C1 segment of cervical spinal cord (tissue), 14 donors: ENCODE measurements at regions not wholly inside any gene's neighbourhood (a gene's known extent, or its start where the extent isn't known, plus 50 kb on each side); places are given as distances from the start of the nearest gene placed in this dataset.
A peak's percentile ranks its signal among the peaks of the same experiment; 100 is the strongest.

Source experiments
- DNase-seq, 14 donors: peaks; one replicate each; lab custom pipeline; 2025; lab: John Stamatoyannopoulos, UW

DNA sequence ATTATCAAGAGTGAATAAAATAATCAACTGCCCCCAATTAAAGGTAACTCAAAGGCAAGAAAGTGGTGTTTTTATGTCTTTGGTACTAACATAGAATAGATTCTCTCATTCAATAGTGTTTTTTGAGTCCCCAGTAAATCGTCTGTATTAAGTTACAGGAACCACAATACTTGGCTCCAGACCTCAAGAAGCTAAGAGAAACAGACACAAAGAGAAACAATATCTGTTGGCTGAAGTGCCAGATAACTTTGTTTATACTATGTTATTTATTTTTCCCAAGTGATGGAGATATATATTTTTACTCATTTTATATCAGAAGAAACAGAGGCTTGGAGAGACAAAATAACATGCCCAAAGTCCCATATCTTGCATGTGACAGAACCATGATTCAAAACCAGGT, 201.7 kb upstream of the HNRNPA3 start:
- no peak for DNase-seq

DNA sequence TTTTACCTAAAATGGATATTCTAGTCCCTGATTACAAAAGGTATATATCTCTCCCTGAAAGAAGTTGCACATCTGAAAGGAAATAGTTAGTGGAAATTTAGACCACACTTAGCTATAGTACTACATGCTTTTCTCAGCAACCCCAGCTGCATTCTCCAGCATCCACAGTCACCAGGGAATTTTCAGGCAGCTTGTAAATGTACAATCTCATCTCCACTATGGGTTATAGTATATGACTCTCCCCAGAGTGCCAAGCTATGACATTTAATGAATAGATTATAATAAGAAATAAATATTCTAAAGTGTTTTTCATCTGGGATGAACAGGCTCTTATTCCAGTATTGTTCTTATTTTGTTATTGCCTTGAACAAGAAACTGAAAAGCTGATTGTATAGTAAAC, 197.6 kb upstream of the HNRNPA3 start:
- no peak for DNase-seq

DNA sequence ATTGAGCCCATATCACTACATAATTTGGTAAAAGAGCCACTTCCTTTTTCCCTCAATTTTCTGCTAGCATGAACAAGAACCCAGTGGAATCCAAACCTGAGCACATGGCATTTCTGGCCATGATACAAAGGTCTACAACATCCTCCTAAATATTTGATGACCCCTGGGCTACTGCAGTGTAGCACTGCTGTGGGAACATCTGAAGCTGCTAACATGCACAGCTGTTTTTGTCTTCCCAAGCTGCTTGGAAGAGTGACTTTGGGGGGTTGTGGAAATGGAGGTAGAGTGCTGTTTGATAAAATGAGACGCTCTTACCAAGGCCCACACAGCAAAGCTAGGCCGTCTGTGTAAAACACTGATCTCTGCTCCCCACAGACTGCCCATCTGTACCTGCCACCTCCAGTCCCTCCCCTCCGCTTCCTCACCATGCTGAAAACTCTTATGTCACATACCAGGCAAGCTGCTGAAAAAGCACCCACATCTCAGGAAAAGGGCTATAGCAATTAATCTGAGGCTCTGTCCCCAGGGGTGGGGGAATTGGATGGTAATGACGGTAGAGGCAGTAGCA, 197.2 kb upstream of the HNRNPA3 start:
- peak in 1 of 14 donors; percentile 29 for DNase-seq

DNA sequence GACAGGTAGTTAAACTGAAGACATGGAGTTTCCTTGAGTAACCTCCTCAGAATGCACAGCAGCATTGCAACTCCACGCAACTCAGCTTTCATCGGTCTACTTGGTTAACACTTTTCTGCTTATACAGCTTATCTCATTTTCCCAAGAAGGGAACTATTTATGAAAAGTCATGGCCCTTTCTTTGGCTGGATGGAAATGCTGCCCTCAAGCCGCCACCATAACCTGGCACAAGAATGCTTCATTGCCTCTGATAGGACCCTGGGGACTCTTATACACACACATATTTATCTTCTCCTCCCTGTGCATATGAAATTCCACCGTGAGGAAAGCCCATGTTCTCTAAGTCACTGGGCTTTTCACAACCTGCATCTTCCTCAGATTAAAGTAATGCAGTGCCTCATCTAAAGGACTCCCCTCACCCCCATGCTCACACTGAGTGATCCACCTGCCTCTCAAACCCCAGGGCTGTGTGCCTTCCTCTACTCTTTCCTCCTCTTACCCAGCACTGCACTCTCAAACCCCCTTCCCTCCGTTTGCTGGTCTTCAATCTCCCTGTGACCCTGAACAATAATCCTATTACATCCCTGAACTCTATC, 192.0 kb upstream of the HNRNPA3 start:
- no peak for DNase-seq

DNA sequence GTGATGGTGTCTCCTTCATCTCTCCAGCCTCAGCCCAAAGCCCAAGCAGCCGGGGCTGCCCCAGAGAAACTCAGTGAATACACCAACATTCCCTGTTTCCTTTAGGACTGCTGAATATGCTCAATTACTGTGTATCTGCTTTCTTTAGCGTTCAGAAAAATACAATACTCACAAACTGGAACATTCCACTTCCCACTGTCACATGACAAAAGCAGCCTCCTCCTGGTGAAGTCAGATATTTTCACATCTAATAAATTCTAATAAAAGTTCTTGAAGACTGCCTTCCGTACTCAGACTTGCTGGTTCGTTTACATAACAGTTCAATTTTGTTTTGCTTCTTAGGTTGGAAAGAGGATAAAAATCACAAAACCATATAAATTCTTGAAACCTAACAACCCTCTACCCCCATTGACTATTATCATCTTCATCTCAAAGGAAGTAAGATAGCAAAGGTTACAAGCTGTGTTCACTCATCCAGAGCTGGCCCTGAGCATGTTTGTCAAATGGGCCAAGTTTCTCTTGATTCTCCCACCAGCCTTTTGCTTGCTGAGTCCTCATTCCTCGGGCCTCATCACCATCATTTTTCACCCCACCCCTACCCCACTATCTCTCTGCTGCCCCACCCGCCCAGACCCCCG, 190.8 kb upstream of the HNRNPA3 start:
- DNase-seq: no peak

DNA sequence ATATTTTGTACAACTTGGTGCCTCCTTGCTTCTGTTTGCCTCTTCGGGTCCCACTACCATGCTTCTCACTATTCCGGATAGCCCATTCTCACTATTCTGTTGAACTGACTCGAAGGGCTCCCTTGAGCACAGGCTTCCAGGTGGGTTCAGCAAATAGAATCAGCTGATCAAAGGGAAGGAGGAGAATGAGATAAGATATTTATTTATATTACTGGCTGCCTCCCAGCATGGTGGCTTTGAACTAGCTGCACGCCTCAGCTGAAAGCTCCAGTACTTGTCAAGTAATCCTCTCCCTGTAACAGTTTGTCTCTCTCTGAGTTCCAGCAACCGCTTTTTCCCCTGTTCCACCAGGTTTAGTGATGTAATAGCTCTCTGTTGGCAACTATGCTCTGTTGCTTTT, 187.8 kb upstream of the HNRNPA3 start:
- peak in 1 of 14 donors; percentile 5 for DNase-seq

DNA sequence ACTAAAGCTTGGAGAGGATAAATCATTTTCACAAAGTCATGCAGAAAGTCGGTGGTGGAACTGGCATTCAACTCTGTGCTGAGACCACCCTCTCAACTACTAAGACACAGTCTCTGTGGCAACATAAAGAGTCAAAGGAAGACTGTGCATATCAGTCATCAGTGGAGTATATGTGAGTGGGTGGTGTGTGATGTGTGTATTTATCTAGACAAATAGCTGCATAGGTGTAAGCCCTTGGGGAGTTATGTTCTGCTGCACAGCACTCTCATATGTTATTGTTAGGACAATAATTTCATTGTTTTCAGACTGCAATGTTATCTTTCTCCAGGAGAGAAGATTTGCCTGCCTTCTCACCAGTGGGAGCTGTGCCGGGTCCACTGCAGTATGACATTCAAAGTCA, 186.3 kb upstream of the HNRNPA3 start:
- DNase-seq: no peak

DNA sequence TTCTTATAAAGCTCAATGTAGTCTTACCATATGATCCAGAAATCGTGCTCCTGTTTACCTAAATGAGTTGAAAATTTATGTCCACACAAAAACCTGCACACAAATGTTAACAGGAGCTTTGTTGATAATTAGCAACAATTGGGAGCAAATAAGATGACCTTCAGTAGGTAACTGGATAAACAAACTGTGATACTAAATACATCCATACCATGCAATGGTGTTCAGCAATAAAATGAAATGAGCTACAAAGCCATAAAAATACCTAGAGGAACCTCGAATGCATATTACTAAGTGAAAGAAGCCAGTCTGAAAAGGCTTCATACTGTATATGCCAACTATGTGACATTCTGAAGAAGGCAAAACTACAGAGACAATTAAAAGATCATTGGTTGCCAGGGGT, 185.6 kb upstream of the HNRNPA3 start:
- no peak for DNase-seq

DNA sequence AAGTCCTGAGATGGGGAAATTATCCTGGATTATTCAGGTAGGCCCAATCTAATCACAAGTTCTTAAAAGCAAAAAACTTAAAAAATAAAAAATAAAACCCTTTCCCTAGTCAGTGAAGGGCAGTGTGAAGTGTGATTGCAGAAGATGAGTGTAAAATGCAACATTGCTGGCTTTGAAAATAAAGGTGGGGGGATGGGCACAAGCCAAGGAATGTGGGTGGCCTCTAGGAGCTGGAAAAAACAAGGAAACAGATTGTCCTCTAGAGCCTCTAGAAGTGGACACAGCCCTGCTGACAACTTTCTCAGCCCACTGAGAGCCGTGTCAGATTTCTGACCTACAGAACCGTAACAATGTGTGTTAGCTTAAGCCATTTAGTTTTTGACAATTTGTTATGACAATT, 184.3 kb upstream of the HNRNPA3 start:
- no peak for DNase-seq

DNA sequence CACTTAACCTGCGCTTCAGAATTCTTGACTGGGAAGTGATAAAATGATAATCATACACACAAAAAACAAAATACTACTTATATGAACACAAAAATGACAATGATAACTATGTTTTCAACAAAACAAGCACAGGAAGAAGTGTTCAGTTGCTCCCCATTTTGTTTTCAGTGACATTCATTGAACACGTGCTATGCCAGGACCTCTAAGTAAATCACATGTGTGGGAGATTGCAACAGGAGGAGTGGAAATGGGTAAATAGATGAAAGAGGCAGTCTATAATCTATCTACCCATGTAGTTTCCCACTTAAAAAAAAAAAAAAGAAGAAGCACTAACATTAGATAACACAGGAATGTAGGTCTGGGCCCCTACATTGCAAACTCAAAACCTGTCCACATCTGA, 183.5 kb upstream of the HNRNPA3 start:
- no peak for DNase-seq

DNA sequence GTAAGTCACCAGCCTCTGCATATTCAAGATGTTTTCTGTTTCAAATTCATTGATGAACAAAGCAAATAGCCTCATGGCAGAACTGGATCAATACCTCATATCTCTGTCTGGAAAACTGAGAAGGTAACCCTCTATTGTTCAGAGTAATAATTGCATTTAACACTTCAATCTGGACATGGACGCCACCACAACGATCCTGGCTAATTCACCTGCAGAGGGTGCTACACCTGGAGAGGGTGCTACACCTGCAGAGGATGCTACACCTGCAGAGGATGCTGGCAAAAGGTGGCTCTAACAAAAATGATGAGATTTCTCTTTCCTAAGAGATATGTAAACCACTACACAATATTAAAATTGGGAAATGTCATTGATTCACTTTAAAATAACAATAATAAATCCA, 183.1 kb upstream of the HNRNPA3 start:
- no peak for DNase-seq

DNA sequence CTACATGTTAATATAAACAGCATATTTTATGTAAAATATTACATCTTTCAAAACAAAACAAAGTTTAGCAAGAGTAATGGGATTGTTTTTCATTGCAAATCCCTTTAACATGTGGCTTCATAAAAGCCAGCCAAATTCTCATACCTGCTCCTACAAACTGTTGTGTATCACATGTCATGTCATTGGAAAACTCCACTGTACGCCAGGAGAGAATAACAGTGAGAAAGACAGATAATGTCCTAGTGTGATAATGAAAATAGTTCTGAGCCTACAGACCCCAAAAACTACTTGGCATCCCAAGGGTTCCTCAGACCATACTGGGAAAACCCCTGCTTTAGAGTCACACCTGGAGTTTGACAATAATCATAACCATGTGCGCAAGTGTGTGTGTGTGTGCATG, 182.7 kb upstream of the HNRNPA3 start:
- no peak for DNase-seq

DNA sequence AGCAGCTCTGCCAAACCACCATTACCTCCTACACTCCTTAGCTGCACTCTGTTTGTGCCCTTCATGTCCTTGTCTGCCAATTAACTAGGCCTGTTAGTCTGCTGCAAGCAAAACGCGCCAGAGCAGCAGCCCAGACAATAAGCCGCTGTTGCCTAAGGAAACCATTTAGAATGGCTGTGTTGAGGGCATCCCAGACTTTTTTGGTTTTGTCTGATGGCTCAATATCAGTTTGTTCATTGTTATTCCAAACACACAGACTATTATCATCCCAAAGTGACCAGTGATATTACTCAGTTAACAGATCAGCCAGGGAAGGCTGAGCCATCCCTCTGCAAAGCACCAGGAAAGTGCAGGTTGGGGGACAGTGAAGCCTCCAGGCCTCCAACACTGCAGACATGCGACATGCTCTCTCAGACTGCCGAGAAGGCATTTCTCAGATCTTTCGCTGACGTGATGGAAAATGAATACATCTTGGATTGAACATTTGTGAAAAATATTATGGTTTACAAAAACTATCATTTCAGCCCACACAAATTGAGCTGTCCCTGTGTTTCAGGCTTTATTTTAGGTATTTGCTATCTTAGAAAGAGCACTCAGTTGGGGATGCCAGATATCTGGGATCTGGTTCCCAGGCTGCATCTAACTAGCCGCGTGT, 182.0 kb upstream of the HNRNPA3 start:
- peak in 8 of 14 donors; percentile 7 to 45 (median 26) for DNase-seq

DNA sequence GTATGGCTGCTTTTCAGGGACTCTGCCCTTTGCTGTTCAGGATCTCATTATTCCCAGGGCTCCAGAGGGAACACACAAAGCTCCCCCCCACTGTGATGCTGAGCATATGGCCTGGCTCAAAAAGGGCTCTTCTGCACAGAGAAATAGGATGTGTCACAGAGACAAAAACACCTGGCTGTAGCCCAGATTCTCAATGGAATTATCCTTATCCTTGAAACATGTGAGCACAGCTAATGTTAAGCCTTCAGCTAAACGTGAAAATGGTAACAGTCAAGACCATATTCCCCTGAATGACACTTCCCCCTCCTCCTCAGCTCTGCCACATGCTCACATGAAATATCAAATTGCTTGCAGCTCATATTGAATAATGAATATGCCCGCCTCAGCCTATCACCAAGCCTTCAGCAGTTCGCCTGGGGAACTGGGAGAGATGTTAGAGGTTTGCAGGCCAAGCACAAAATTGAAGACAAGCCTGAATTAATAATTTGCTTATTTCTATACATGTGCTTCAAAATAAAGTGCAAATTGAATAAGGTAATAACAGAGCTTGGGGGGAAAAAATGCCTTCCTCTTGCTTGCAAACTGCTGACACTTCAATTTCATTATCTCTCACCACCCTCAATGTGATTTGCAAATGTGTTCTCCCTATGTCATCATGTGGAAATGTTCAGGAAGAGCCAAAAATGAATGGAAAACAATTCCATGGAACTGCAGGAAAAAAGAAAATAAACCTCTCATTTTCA, 181.0 kb upstream of the HNRNPA3 start:
- peak in 1 of 14 donors; percentile 82 for DNase-seq

DNA sequence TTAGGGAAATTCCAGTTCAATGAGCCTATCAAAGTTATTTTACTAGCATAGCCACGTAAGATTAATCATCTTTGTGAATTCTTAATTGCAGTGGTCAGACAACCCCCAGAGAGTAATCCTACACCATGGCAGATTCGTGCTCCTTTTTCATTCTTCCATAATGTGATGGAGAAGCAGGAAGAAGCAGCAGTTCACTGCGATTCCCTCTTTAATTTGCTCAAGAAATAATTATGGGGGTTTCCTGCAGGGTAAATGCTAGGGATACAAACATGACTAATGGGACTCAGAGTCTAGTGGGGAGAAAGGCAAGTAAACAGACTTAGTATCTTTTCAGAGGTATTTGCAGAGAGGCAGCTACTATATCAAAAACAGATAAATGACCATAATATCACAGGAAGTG, 175.8 kb upstream of the HNRNPA3 start:
- DNase-seq: no peak

DNA sequence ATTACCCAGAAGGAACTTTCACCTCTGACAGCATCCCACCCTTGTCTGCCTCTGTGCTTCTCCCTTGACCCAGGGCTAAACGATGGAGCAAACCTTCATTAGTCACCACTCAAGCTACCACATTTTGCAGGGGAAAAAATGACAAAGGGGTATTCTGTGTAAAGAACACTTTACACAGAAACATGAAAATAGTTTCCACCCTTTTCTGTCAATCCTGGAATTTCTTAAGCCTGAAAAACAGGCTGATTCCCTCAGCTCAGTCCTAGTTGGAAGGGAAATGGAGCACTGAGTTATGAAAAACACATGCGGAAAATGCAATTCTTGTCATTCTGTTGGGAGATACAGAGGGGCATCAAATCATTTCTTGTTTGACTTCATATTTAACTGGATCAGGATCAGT, 175.0 kb upstream of the HNRNPA3 start:
- no peak for DNase-seq

DNA sequence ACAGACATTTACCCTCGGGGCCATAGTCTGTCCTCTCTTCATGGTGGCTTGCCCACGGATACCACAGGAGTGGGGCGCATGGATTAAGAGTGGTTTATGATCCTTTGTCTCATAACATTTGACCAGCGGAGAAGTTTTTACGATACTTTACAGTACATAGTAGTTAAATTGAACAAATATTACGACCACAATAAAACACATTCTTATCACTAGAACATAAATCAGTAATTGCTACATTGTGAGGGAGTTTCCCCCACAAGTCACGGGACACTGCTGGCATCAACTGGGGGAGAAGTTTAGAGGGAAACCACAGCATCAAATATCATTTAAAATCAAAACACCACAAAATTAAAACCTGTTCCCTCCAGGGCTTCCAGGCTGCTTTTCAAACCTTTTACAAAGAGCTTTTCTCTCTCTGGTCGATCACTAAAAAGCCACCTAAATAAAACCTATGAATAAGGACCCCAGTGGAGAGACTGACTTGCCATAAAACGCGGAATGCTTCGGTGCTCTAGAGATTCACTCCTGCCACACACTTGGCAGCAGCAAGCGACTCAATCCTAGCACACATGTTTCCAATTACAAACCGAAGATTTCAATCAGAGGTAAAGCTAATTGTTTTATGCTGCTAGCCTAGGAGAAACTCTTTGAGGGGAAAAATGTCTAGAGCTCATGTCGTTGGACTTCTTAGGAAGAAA, 173.7 kb upstream of the HNRNPA3 start:
- no peak for DNase-seq

DNA sequence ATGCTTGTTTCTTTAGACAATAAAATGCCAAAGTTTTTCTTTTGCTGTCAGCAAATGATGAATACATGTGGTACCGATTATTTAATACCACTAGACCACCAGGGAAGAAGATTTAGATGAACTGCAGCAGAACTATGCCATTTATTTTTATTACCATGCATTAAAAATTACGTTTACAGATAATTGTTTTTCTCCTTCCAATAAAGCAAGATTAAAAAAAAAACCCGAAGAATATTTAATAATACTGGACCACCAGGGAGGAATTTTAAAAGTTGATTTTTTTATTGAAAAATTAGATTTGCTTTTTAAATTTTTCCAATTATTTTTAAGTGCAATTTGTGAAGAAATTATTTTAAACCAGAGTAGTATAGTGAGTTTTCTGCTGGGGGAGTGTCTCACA, 170.3 kb upstream of the HNRNPA3 start:
- DNase-seq: no peak

DNA sequence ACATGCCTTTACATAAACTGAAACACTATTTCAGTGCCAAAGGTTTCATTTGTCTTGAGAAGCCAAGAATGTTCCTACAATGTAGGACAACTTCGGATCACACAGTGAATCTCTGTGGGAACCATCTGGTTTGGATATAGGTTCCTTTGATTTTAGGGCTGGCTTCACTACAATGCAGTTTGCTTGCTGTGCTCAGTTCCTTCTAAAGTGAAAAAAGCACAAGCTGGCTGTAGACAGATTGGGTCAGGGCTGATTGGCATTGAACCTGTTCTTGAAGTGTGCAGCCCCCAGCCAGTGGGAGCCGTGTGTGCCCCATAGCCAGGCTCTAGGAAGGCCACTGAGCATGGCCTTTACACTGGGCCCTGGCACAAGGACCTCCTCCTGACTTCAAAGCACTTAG, 167.9 kb upstream of the HNRNPA3 start:
- DNase-seq: peak in 1 of 14 donors; percentile 81

DNA sequence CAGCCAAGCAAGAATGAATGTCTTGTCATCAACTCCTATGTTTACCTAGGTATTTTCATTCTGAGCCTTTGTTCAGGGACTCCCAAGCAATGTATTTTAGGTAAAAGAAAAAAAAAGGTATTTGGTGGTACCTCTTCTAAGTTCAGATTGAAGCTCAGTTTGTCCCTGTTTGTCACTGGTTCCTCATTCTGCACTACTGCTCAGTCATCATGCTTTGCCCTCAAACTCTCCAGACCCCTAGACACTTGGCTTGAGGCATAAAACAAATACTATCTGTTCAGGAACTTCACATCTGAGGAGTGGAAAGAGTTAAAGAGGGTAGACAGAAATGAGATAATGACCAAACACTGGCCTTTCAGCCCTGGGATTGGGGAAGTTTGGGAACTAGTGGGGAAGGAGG, 163.6 kb upstream of the HNRNPA3 start:
- no peak for DNase-seq

DNA sequence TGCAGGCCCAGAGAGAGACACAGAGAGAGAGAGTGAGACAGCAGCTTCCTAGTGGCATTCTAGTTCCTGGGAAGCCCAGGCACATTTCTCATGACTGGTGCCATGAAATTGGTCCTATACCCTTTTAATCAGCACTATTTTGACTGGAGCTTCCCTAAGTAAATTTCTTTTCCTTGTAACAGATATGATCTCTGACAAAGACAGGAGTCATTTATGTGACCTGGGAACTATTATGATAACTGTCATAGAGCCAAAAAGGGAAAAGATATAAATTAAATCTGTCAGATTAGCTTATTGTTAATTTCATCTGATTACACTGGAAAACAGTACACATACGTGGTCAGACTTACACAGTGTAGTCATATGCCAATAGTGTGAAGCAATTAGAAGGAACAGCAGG, 161.3 kb upstream of the HNRNPA3 start:
- no peak for DNase-seq

DNA sequence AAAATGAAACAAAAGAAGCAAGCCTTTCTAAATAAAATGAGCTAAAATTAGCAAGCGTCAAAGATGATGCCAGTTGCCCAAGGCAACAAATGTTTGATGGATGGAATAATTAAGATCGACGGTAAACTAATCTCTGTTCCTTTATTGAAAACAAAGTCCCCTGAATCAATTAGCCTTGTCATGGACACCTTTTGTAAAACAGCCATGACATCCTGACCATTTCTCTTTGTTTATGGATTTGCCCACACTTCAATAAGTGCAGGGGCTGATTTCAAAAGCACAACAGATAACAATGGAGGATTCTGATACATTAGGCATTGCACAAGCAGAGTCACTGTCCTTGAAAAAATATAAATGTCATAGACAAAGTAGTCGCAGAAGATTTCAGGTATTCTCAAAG, 160.1 kb upstream of the HNRNPA3 start:
- DNase-seq: no peak
